Common myeloid progenitor, CD34-positive (primary cell): ENCODE measurements at regions not wholly inside any gene's neighbourhood (a gene's known extent, or its start where the extent isn't known, plus 50 kb on each side); places are given as distances from the start of the nearest gene placed in this dataset.

Experiments used
- CTCF ChIA-PET: fragments of 350-600 bp; sonication (Branson Sonifier 250); formaldehyde crosslinking; loops from one replicate; lab custom pipeline; 2021; ENCODE audit warnings: antibody characterized with exemption; lab: Charles Lee
- POLR2A ChIA-PET: fragments of 350-600 bp; sonication (Branson Sonifier 250); formaldehyde crosslinking; loops from one replicate; lab custom pipeline; 2021; ENCODE audit warnings: antibody characterized with exemption; lab: Charles Lee
- DNase-seq, 3 donors: peaks; one replicate each; pipeline versions ENCODE4 v3.0.0 to v3.0.0-alpha.2; 2013
- H3K27ac ChIP-seq, 2 experiments: 1 replicate in 1 of 2; 2 replicates in 1 of 2; pipeline ENCODE4 v1.7.0; 2013; ENCODE audit warnings: inconsistent platforms in 2 of 2, low read length in 2 of 2, mild to moderate bottlenecking in 2 of 2, low read depth in 1 of 2, moderate library complexity in 1 of 2; ENCODE audit not compliant: severe bottlenecking in 2 of 2, insufficient read depth in 1 of 2, poor library complexity in 1 of 2
- H3K27me3 ChIP-seq, 5 experiments: replicated peaks in 2 of 5; 1 replicate in 3 of 5; 2 replicates in 2 of 5; pipeline versions ENCODE4 v1.6.1 to v1.7.0; 2013; ENCODE audit warnings: low read length in 4 of 5, mild to moderate bottlenecking in 2 of 5, moderate library complexity in 2 of 5, inconsistent platforms in 1 of 5; ENCODE audit not compliant: insufficient read depth in 5 of 5, control insufficient read depth in 4 of 5
- H3K36me3 ChIP-seq, 4 experiments: 1 replicate in 2 of 4; 2 replicates in 2 of 4; pipeline versions ENCODE4 v1.6.1 to v1.7.0; 2013; ENCODE audit warnings: low read length in 3 of 4, control low read depth in 1 of 4, mild to moderate bottlenecking in 1 of 4; ENCODE audit not compliant: control insufficient read depth in 4 of 4, insufficient read depth in 4 of 4
- H3K4me1 ChIP-seq, 4 experiments: 1 replicate in 3 of 4; 2 replicates in 1 of 4; pipeline versions ENCODE4 v1.6.1 to v1.7.1; 2013; ENCODE audit warnings: low read length in 3 of 4, mild to moderate bottlenecking in 3 of 4, control low read depth in 1 of 4, inconsistent platforms in 1 of 4, moderate library complexity in 1 of 4; ENCODE audit not compliant: control insufficient read depth in 4 of 4, insufficient read depth in 4 of 4; ENCODE audit errors: control extremely low read depth in 1 of 4
- H3K4me3 ChIP-seq, 7 experiments: 1 replicate in 4 of 7; 2 replicates in 3 of 7; pipeline versions ENCODE4 v1.5.1 to v1.7.0; 2013; ENCODE audit warnings: mild to moderate bottlenecking in 7 of 7, low read length in 6 of 7, moderate library complexity in 6 of 7, inconsistent platforms in 2 of 7, low read depth in 2 of 7, control low read depth in 1 of 7; ENCODE audit not compliant: insufficient read depth in 4 of 7, control insufficient read depth in 1 of 7; ENCODE audit errors: extremely low read depth in 1 of 7
- H3K9me3 ChIP-seq, 5 experiments: 1 replicate in 4 of 5; 2 replicates in 1 of 5; pipeline versions ENCODE4 v1.6.1 to v1.7.1; 2013; ENCODE audit warnings: low read length in 4 of 5, mild to moderate bottlenecking in 2 of 5, inconsistent platforms in 1 of 5, low read depth in 1 of 5, moderate library complexity in 1 of 5; ENCODE audit not compliant: control insufficient read depth in 4 of 5, insufficient read depth in 2 of 5; ENCODE audit errors: control extremely low read depth in 1 of 5
- WGBS: methylation state at CpG from one replicate; pipeline ENCODE4 v1.1.5; 2013; ENCODE audit not compliant: insufficient coverage; 5-methylcytosine and 5-hydroxymethylcytosine counted together

GRCh38 chr2:182585430-182585829 lies 130.6 kb upstream of the DNAJC10 start:
- no peaks in the 10 kb centered on the region for H3K9me3 ChIP-seq
- no peaks in the 10 kb centered on the region for H3K36me3 ChIP-seq
- no peak overlapping the region for H3K27ac ChIP-seq
- ChIA-PET CTCF (no interaction called here), POLR2A (no interaction called here)
- no peaks in the 10 kb centered on the region for H3K4me1 ChIP-seq
- DNase-seq, result no peak
- H3K27me3 ChIP-seq, result no peaks in the 10 kb centered on the region
- no CpG with 5 or more reads among the region's 2 CpGs for WGBS
- H3K4me3 ChIP-seq, result no peak overlapping the region

DNA sequence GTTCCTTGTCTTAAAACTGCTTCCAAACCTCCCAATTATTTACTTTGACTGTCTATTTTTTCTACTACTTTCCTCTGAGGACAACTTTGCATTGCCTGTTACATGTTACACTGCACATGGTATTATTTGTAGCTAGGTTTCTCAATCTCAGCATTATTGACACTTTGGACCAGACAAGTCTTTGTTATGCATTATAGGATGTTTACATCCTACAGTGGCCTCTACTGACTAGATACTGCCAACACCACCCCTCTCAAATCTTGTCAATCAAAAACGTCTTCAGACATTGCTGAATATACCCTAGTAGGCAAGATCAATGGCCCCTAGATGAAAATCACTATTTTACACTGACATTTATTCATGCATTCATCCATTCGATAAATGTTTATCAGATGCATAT lies 129.6 kb upstream of the DNAJC10 start:
- Histone ChIP-seq H3K27ac (no peak overlapping the region), H3K36me3 (no peaks in the 10 kb centered on the region), H3K4me1 (no peaks in the 10 kb centered on the region), H3K4me3 (no peak overlapping the region), H3K9me3 (no peaks in the 10 kb centered on the region), H3K27me3 (no peaks in the 10 kb centered on the region)
- ChIA-PET CTCF (no interaction called here), POLR2A (no interaction called here)
- 83% methylated on average over 1 of the region's 2 CpGs for WGBS
- peak in 2 of 3 donors; percentile 0 to 1 for DNase-seq

DNA sequence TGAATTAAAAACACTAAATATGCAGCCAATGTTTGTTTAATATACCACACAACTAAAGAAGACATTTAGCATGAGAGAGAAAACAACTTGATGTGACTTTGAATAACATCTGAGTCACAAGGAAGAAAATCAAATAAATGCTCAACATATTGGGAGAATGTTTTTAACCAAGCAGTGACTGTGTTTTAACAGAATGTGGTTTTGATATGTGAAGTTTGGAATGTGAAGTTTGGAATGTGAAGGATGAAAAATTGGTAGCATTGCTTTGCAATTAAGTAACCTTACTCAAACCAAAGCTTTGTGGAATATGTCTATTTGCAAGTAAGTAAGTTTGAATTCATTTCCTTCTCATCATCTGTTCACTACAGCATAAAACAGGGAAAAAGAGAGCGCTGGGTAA lies 128.2 kb upstream of the DNAJC10 start:
- POLR2A ChIA-PET, result no interaction called here
- no peaks in the 10 kb centered on the region for H3K9me3 ChIP-seq
- H3K4me3 ChIP-seq, result no peak overlapping the region
- CTCF ChIA-PET, result no interaction called here
- no peak overlapping the region for H3K27ac ChIP-seq
- no peaks in the 10 kb centered on the region for H3K27me3 ChIP-seq
- no CpG with 5 or more reads among the region's 1 CpG for WGBS
- DNase-seq, result no peak
- H3K36me3 ChIP-seq, result no peaks in the 10 kb centered on the region
- H3K4me1 ChIP-seq, result no peaks in the 10 kb centered on the region

DNA sequence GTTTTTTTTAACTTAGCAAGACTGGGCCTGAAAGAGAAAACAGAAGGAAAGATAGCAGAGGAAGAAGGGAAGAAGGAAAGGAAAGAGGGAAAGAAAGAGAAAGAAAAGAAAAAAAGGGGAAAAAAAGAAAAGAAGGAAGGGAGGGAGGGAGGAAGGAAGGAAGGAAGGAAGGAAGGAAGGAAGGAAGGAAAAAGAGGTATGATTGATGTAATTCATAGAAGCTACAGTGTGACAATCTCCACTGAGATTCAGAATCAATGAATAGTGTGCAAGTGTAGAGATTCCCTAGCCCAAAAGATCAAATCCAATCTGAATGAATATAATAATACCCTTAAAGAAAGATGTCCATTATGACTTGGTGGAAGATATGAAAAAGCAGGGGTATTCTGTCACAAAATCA lies 126.9 kb upstream of the DNAJC10 start:
- POLR2A ChIA-PET, result no interaction called here
- H3K9me3 ChIP-seq, result no peaks in the 10 kb centered on the region
- H3K27me3 ChIP-seq, result no peaks in the 10 kb centered on the region
- H3K27ac ChIP-seq, result no peak overlapping the region
- no peak for DNase-seq
- H3K36me3 ChIP-seq, result no peaks in the 10 kb centered on the region
- CTCF ChIA-PET, result no interaction called here
- no peaks in the 10 kb centered on the region for H3K4me1 ChIP-seq
- no peak overlapping the region for H3K4me3 ChIP-seq

DNA sequence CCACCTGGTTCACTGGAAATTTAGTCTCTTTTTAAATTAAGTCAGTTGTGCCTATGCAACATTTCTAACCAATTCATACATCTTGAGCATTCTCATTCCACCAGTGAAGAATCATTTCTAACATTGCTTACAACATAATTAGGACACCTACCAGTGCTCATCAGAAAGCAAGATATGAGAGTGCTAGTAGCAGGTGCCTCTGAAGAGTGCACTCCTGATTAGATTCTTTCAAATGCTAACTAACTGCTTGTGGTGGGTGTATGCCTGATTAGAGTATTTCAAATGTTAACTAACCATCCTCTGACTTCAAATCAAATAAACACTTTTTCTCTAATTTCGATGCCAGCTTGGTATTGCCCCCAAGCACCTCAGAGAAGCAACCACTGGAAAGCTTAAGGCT lies 124.3 kb upstream of the DNAJC10 start:
- WGBS, result no CpG with 5 or more reads among the region's 1 CpG
- CTCF ChIA-PET, result interaction anchor here (0.6 kb wide), 1 partner anchor 437 kb away, joined by 3 read pairs; no protein-coding TSS in a partner anchor
- no peaks in the 10 kb centered on the region for H3K36me3 ChIP-seq
- no peak overlapping the region for H3K27ac ChIP-seq
- no peaks in the 10 kb centered on the region for H3K9me3 ChIP-seq
- no peak for DNase-seq
- POLR2A ChIA-PET, result no interaction called here
- no peaks in the 10 kb centered on the region for H3K4me1 ChIP-seq
- no peak overlapping the region for H3K4me3 ChIP-seq
- no peaks in the 10 kb centered on the region for H3K27me3 ChIP-seq

DNA sequence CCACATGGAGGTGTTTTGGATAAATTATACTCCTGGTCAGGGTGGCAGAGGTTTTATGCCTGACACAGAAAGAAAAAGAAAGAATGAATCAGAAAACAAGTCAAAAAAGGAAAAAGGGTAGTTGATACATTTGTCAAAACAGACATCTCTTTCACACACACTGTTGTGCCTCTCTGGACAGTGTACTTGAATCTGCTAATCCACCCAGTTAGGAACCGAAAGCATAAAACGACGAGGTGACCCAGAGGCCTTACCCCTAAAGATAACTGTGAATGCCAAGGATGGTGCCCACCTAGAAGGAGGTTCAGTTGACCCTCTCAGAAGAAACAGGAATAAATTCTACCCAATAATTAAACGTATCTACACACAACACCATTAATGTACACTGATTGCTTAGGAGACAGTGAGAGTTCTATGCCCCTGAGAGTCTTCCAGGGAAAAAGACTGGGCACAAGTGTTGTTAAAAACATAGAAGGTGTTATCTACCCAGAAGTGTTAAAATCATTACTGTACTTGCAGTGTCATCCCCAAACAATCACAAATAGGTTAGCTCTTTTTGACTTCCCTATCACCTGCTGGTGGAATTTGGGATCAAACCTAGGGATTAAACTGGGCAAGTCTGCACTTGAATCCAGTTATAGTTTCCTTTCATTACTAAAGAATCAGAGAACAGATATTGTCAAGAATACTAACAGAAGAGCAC lies 123.2 kb upstream of the DNAJC10 start:
- CTCF ChIA-PET, result no interaction called here
- DNase-seq, result no peak

DNA sequence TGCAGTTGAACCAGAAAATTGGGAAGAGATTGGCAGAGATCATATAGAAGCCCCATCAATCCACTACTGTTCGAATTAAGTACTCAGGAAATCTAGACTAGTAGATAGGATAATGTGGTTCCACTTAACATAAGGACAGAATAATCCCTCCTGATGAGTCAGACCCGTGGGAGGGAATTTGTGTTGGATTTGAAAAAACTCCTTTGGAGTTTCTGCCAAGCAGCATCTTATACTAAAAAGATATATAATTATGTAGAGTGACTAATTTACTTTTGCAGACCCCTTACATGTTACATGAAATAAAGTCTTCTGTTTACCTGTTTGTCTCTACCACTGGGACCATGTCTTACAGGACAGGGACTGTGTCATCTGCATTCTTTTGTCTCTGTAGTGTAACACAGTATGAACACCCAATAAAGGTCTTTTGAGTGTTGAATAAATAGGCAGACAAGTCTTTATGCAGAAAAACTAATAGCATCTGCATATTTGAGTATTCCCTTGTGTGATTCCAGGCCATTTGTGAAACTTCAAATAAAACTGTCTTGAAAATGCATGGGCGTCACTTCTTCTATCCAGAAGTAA lies 122.6 kb upstream of the DNAJC10 start:
- ChIA-PET CTCF (no interaction called here), POLR2A (no interaction called here)
- Histone ChIP-seq H3K9me3 (no peaks in the 10 kb centered on the region), H3K4me1 (no peaks in the 10 kb centered on the region), H3K36me3 (no peaks in the 10 kb centered on the region), H3K27ac (no peak overlapping the region), H3K4me3 (no peak overlapping the region), H3K27me3 (no peaks in the 10 kb centered on the region)
- DNase-seq, result no peak
- no CpG with 5 or more reads among the region's 3 CpGs for WGBS

More for the DNA sequence above, 123.2 kb upstream of the DNAJC10 start:
- POLR2A ChIA-PET, result no interaction called here
- 96% methylated on average over 4 of the region's 4 CpGs for WGBS
- H3K27me3 ChIP-seq, result no peaks in the 10 kb centered on the region
- no peaks in the 10 kb centered on the region for H3K9me3 ChIP-seq
- no peaks in the 10 kb centered on the region for H3K36me3 ChIP-seq
- H3K4me1 ChIP-seq, result no peaks in the 10 kb centered on the region
- no peak overlapping the region for H3K27ac ChIP-seq
- H3K4me3 ChIP-seq, result no peak overlapping the region
